Heart left ventricle (tissue), 13 donors: ENCODE measurements at regions not wholly inside any gene's neighbourhood (a gene's known extent, or its start where the extent isn't known, plus 50 kb on each side); places are given as distances from the start of the nearest gene placed in this dataset.

ENCODE experiments used
- CTCF ChIP-seq, 12 donors: fragments of 200-600 bp; sonication (generic) in 4 of 12; IDR thresholded peaks; one replicate each; pipeline versions ENCODE4 v1.5.0 to v1.8.0; 2018 to 2022; ENCODE audit warnings: antibody characterized with exemption in 12 of 12, mild to moderate bottlenecking in 5 of 12
- POLR2A ChIP-seq, 2 donors: fragments of 450-650 bp; IDR thresholded peaks; one replicate each; pipeline ENCODE4 v1.6.1; 2017; ENCODE audit warnings: antibody characterized with exemption in 2 of 2, mild to moderate bottlenecking in 2 of 2, moderate library complexity in 2 of 2
- donor health status: ischemic (EF 13 %, LVEDD 7.1; RV severe dilation, severe dysfunction).
- donor health status: DM: no; HTN: yes; CAD: no.
- donor health status: DM: no; HTN: no; CAD: no.
- donor health status: ischemic (EF 25% LVEDD 6.9; RV normal size, moderate dysfunction).
- donor health status: ischemic (EF 25% LVEDD 5.7; RV mildly dilated, moderate dysfunction).
- donor health status: ischemic (EF 35%, LVEDD 5.7; RV mildly dilated, moderate dysfunction).
- donor health status: nonischemic (EF 11% LVEDD 7.7; RV severe dilation, severe dysfunction).
- donor health status: DM: yes; HTN: yes; CAD: no.
- donor health status: PGD.
- donor health status: ischemic (EF 29% LVEDD 5.4; RV normal size, mild dysfunction).
- donor health status: nonischemic (EF 23%, LVEDD 6.1; RV moderate dilation, normal function).

GRCh38 chr22:20646906-20647305 is 127.0 kb upstream of the SERPIND1 start:
- TF ChIP-seq CTCF (IDR thresholded peaks at IDR 0.05), result no peak
- no peak for TF ChIP-seq POLR2A (IDR thresholded peaks at IDR 0.05)
